Mesendoderm (in vitro differentiated cells): ENCODE measurements at regions not wholly inside any gene's neighbourhood (a gene's known extent, or its start where the extent isn't known, plus 50 kb on each side); places are given as distances from the start of the nearest gene placed in this dataset.

Experiments
- DNase-seq: peaks from one replicate; pipeline ENCODE4 v3.0.0; 2013
- H2AK5ac ChIP-seq: 2 replicates; pipeline ENCODE4 v1.6.1; 2013; ENCODE audit warnings: low read length, inconsistent platforms
- H2BK120ac ChIP-seq: 2 replicates; pipeline ENCODE4 v1.6.1; 2013; ENCODE audit warnings: low read depth, mild to moderate bottlenecking, low read length, moderate library complexity, mixed read lengths
- H2BK15ac ChIP-seq: replicated peaks from 2 replicates; pipeline ENCODE4 v1.6.1; 2013; ENCODE audit warnings: low read depth, mild to moderate bottlenecking, moderate library complexity
- H2BK5ac ChIP-seq: 2 replicates; pipeline ENCODE4 v1.6.1; 2013; ENCODE audit warnings: low read length, inconsistent platforms
- H3K18ac ChIP-seq: 2 replicates; pipeline ENCODE4 v1.6.1; 2013; ENCODE audit warnings: mild to moderate bottlenecking, low read length, mixed read lengths
- H3K23ac ChIP-seq: one replicate; pipeline ENCODE4 v1.6.1; 2013; ENCODE audit warnings: low read length
- H3K27ac ChIP-seq: 2 replicates; pipeline ENCODE4 v1.5.1; 2013; ENCODE audit warnings: low read depth, mild to moderate bottlenecking, inconsistent platforms, low read length, moderate library complexity
- H3K27me3 ChIP-seq: 2 replicates; pipeline ENCODE4 v1.6.1; 2013; ENCODE audit warnings: low read length, control low read depth, mild to moderate bottlenecking, inconsistent platforms; ENCODE audit not compliant: insufficient read depth, poor library complexity
- H3K36me3 ChIP-seq: 2 replicates; pipeline ENCODE4 v1.6.1; 2013; ENCODE audit warnings: low read length, inconsistent platforms; ENCODE audit not compliant: control insufficient read depth, insufficient read depth
- H3K4ac ChIP-seq: one replicate; pipeline ENCODE4 v1.6.1; 2013; ENCODE audit warnings: low read depth, mild to moderate bottlenecking, low read length, moderate library complexity
- H3K4me1 ChIP-seq: 2 replicates; pipeline ENCODE4 v1.6.1; 2013; ENCODE audit warnings: low read depth, low read length, inconsistent platforms; ENCODE audit not compliant: control insufficient read depth
- H3K4me2 ChIP-seq: 2 replicates; pipeline ENCODE4 v1.6.1; 2013; ENCODE audit warnings: low read length
- H3K4me3 ChIP-seq: 2 replicates; pipeline ENCODE4 v1.5.1; 2013; ENCODE audit warnings: mild to moderate bottlenecking, low read length
- H3K56ac ChIP-seq: one replicate; pipeline ENCODE4 v1.6.1; 2013; ENCODE audit warnings: low read length
- H3K79me1 ChIP-seq: 2 replicates; pipeline ENCODE4 v1.6.1; 2013; ENCODE audit warnings: low read length, inconsistent platforms
- H3K79me2 ChIP-seq: 2 replicates; pipeline ENCODE4 v1.6.1; 2013; ENCODE audit warnings: mild to moderate bottlenecking, low read length; ENCODE audit not compliant: control insufficient read depth, insufficient read depth
- H3K9ac ChIP-seq: 2 replicates; pipeline ENCODE4 v1.6.1; 2013; ENCODE audit warnings: low read length, inconsistent platforms
- H4K5ac ChIP-seq: one replicate; pipeline ENCODE4 v1.6.1; 2013; ENCODE audit warnings: low read length
- H4K8ac ChIP-seq: one replicate; pipeline ENCODE4 v1.6.1; 2013; ENCODE audit warnings: low read depth, mild to moderate bottlenecking, control low read depth, low read length, moderate library complexity
- WGBS: extraction: QIAGEN DNeasy Blood & Tissue Kit; methylation state at CpG from one replicate; pipeline ENCODE4 v1.1.7; 2013; ENCODE audit warnings: low lambda C conversion rate, missing lambda C conversion rate; ENCODE audit not compliant: insufficient coverage; ENCODE audit errors: extremely low coverage; 5-methylcytosine and 5-hydroxymethylcytosine counted together

- Histone ChIP-seq H2BK15ac (no peak overlapping the region), H3K18ac (no peak overlapping the region), H2BK5ac (no peak overlapping the region), H3K4me3 (no peak overlapping the region), H3K4me1 (no peaks in the 10 kb centered on the region), H4K8ac (no peak overlapping the region), H3K27me3 (no peaks in the 10 kb centered on the region), H3K79me2 (no peaks in the 10 kb centered on the region), H3K4ac (no peak overlapping the region), H3K23ac (no peak overlapping the region), H3K27ac (no peak overlapping the region), H3K56ac (no peak overlapping the region), H3K9ac (no peak overlapping the region), H4K5ac (no peak overlapping the region), H3K36me3 (no peaks in the 10 kb centered on the region), H3K4me2 (no peak overlapping the region), H3K79me1 (no peaks in the 10 kb centered on the region), H2AK5ac (no peak overlapping the region), H2BK120ac (no peak overlapping the region)
- no CpG with 5 or more reads among the region's 2 CpGs for WGBS
- no peak for DNase-seq
These were observed 490.5 kb upstream of the CHRM3 start for GRCh38 chr1:238895911-238896310.

GRCh38 chr1:238892612-238893011, 493.8 kb upstream of the CHRM3 start:
- WGBS, result no CpG with 5 or more reads among the region's 4 CpGs

GRCh38 chr1:238861342-238862066, 524.9 kb upstream of the CHRM3 start:
- Histone ChIP-seq H3K4me3 (no peak overlapping the region), H3K18ac (no peak overlapping the region), H3K56ac (no peak overlapping the region), H3K23ac (no peak overlapping the region), H3K4ac (no peak overlapping the region), H2BK120ac (no peak overlapping the region), H3K79me2 (no peaks in the 10 kb centered on the region), H4K8ac (no peak overlapping the region), H3K27ac (no peak overlapping the region), H3K79me1 (no peaks in the 10 kb centered on the region), H3K27me3 (no peaks in the 10 kb centered on the region), H3K4me1 (no peaks in the 10 kb centered on the region), H2BK5ac (no peak overlapping the region), H2AK5ac (no peak overlapping the region), H3K4me2 (no peak overlapping the region), H3K36me3 (no peaks in the 10 kb centered on the region), H3K9ac (no peak overlapping the region), H2BK15ac (no peak overlapping the region), H4K5ac (no peak overlapping the region)
- peak; percentile 31 for DNase-seq
- no CpG with 5 or more reads among the region's 8 CpGs for WGBS

More at GRCh38 chr1:238892612-238893011, 493.8 kb upstream of the CHRM3 start:
- H4K5ac ChIP-seq, result no peak overlapping the region
- H3K9ac ChIP-seq, result no peak overlapping the region
- H2BK5ac ChIP-seq, result no peak overlapping the region
- no peaks in the 10 kb centered on the region for H3K79me2 ChIP-seq
- H2BK15ac ChIP-seq, result no peak overlapping the region
- DNase-seq, result peak; percentile 5
- H3K27ac ChIP-seq, result no peak overlapping the region
- H4K8ac ChIP-seq, result no peak overlapping the region
- no peaks in the 10 kb centered on the region for H3K27me3 ChIP-seq
- H3K18ac ChIP-seq, result no peak overlapping the region
- no peak overlapping the region for H3K23ac ChIP-seq
- no peak overlapping the region for H3K4me2 ChIP-seq
- H2AK5ac ChIP-seq, result no peak overlapping the region
- no peak overlapping the region for H3K4ac ChIP-seq
- H3K4me1 ChIP-seq, result no peaks in the 10 kb centered on the region
- no peaks in the 10 kb centered on the region for H3K36me3 ChIP-seq
- no peak overlapping the region for H3K4me3 ChIP-seq
- H3K56ac ChIP-seq, result no peak overlapping the region
- H2BK120ac ChIP-seq, result no peak overlapping the region
- H3K79me1 ChIP-seq, result no peaks in the 10 kb centered on the region

- H4K8ac ChIP-seq, result no peak overlapping the region
- H3K27me3 ChIP-seq, result no peaks in the 10 kb centered on the region
- H3K4me3 ChIP-seq, result no peak overlapping the region
- H3K4me1 ChIP-seq, result no peaks in the 10 kb centered on the region
- no peak overlapping the region for H3K9ac ChIP-seq
- H3K4ac ChIP-seq, result no peak overlapping the region
- H2BK5ac ChIP-seq, result no peak overlapping the region
- H2AK5ac ChIP-seq, result no peak overlapping the region
- no peak overlapping the region for H3K56ac ChIP-seq
- no peak for DNase-seq
- no peaks in the 10 kb centered on the region for H3K36me3 ChIP-seq
- H3K79me2 ChIP-seq, result no peaks in the 10 kb centered on the region
- H3K18ac ChIP-seq, result no peak overlapping the region
- H2BK120ac ChIP-seq, result no peak overlapping the region
- no peak overlapping the region for H3K23ac ChIP-seq
- H3K79me1 ChIP-seq, result no peaks in the 10 kb centered on the region
- no peak overlapping the region for H2BK15ac ChIP-seq
- no peak overlapping the region for H3K4me2 ChIP-seq
- no peak overlapping the region for H4K5ac ChIP-seq
- H3K27ac ChIP-seq, result no peak overlapping the region
These were observed 552.4 kb upstream of the CHRM3 start for GRCh38 chr1:238833919-238834318.

- H3K27me3 ChIP-seq, result no peaks in the 10 kb centered on the region
- no peak overlapping the region for H2BK5ac ChIP-seq
- DNase-seq, result peak; percentile 40
- H3K9ac ChIP-seq, result no peak overlapping the region
- H4K8ac ChIP-seq, result no peak overlapping the region
- no peak overlapping the region for H3K27ac ChIP-seq
- H3K4me1 ChIP-seq, result no peaks in the 10 kb centered on the region
- no peak overlapping the region for H3K4me2 ChIP-seq
- no peak overlapping the region for H3K18ac ChIP-seq
- H2BK15ac ChIP-seq, result no peak overlapping the region
- H3K36me3 ChIP-seq, result no peaks in the 10 kb centered on the region
- H3K56ac ChIP-seq, result no peak overlapping the region
- H3K4me3 ChIP-seq, result no peak overlapping the region
- no peak overlapping the region for H2AK5ac ChIP-seq
- no peaks in the 10 kb centered on the region for H3K79me2 ChIP-seq
- no peaks in the 10 kb centered on the region for H3K79me1 ChIP-seq
- H4K5ac ChIP-seq, result no peak overlapping the region
- H2BK120ac ChIP-seq, result no peak overlapping the region
- no peak overlapping the region for H3K4ac ChIP-seq
- WGBS, result no CpG with 5 or more reads among the region's 1 CpG
- no peak overlapping the region for H3K23ac ChIP-seq
These were observed 554.3 kb upstream of the CHRM3 start for GRCh38 chr1:238832106-238832505.

- no peak for DNase-seq
- Histone ChIP-seq H3K4me1 (no peaks in the 10 kb centered on the region), H3K4me2 (no peak overlapping the region), H2BK120ac (no peak overlapping the region), H2BK5ac (no peak overlapping the region), H3K79me2 (no peaks in the 10 kb centered on the region), H2BK15ac (no peak overlapping the region), H3K27ac (no peak overlapping the region), H3K27me3 (no peaks in the 10 kb centered on the region), H3K79me1 (no peaks in the 10 kb centered on the region), H2AK5ac (no peak overlapping the region), H3K36me3 (no peaks in the 10 kb centered on the region), H3K23ac (no peak overlapping the region), H4K8ac (no peak overlapping the region), H3K18ac (no peak overlapping the region), H3K4me3 (no peak overlapping the region), H3K9ac (no peak overlapping the region), H4K5ac (no peak overlapping the region), H3K56ac (no peak overlapping the region), H3K4ac (no peak overlapping the region)
- WGBS, result no CpG with 5 or more reads among the region's 3 CpGs
These were observed 556.2 kb upstream of the CHRM3 start for GRCh38 chr1:238830036-238830611.
